HG03135 (cell line): ENCODE measurements at regions not wholly inside any gene's neighbourhood (a gene's known extent, or its start where the extent isn't known, plus 50 kb on each side); places are given as distances from the start of the nearest gene placed in this dataset.
"Not testable (repeated sequence)": the region's sequence is repeated elsewhere in the genome, so short reads cannot be mapped to it uniquely, and the experiment has no call there.

ENCODE experiments used
- ATAC-seq: cut with Tn5 transposase; IDR thresholded peaks from one replicate; pipeline ENCODE4 v1.9.1; 2021; ENCODE audit warnings: mild to moderate bottlenecking, moderate library complexity; ENCODE audit not compliant: unreplicated experiment

- ATAC-seq, result not testable (repeated sequence)
Measured at GRCh38 chr2:87565116-87565515, 182.8 kb upstream of the PLGLB2 start.

- ATAC-seq, result not testable (repeated sequence)
Measured at GRCh38 chr2:87566531-87566930, 181.4 kb upstream of the PLGLB2 start.

GRCh38 chr2:87567093-87567492, 180.8 kb upstream of the PLGLB2 start:
- not testable (repeated sequence) for ATAC-seq

GRCh38 chr2:87567912-87568311, 180.0 kb upstream of the PLGLB2 start:
- not testable (repeated sequence) for ATAC-seq

GRCh38 chr2:87568554-87569278, 179.2 kb upstream of the PLGLB2 start:
- not testable (repeated sequence) for ATAC-seq

- not testable (repeated sequence) for ATAC-seq
Measured at GRCh38 chr2:87569689-87570397, 178.0 kb upstream of the PLGLB2 start.

GRCh38 chr2:87571889-87572465, 175.9 kb upstream of the PLGLB2 start:
- not testable (repeated sequence) for ATAC-seq

GRCh38 chr2:87572906-87573305, 175.0 kb upstream of the PLGLB2 start:
- not testable (repeated sequence) for ATAC-seq

- not testable (repeated sequence) for ATAC-seq
Measured at GRCh38 chr2:87573386-87574192, 174.3 kb upstream of the PLGLB2 start.

- not testable (repeated sequence) for ATAC-seq
Measured at GRCh38 chr2:87574193-87575119, 173.4 kb upstream of the PLGLB2 start.

GRCh38 chr2:87575138-87575537, 172.7 kb upstream of the PLGLB2 start:
- ATAC-seq, result not testable (repeated sequence)

- ATAC-seq, result not testable (repeated sequence)
Measured at GRCh38 chr2:87577358-87577757, 170.5 kb upstream of the PLGLB2 start.

- not testable (repeated sequence) for ATAC-seq
Measured at GRCh38 chr2:87582152-87582551, 165.7 kb upstream of the PLGLB2 start.

- not testable (repeated sequence) for ATAC-seq
Measured at GRCh38 chr2:87582579-87582978, 165.3 kb upstream of the PLGLB2 start.

GRCh38 chr2:87583370-87583769, 164.5 kb upstream of the PLGLB2 start:
- ATAC-seq, result not testable (repeated sequence)

- not testable (repeated sequence) for ATAC-seq
Measured at GRCh38 chr2:87583803-87584202, 164.1 kb upstream of the PLGLB2 start.

GRCh38 chr2:87584268-87584906, 163.5 kb upstream of the PLGLB2 start:
- not testable (repeated sequence) for ATAC-seq

- not testable (repeated sequence) for ATAC-seq
Measured at GRCh38 chr2:87587934-87588333, 160.0 kb upstream of the PLGLB2 start.

GRCh38 chr2:87592974-87593373, 154.9 kb upstream of the PLGLB2 start:
- ATAC-seq, result not testable (repeated sequence)
